ENCODE measurements at regions not wholly inside any gene's neighbourhood (a gene's known extent, or its start where the extent isn't known, plus 50 kb on each side); places are given as distances from the start of the nearest gene placed in this dataset.

- TF ChIP-seq CTCF (IDR thresholded peaks at IDR 0.05) = no peak
- TF ChIP-seq POLR2A (IDR thresholded peaks at IDR 0.05) = no peak
Observed at GRCh38 chrX:87327267-87327666, 190.3 kb upstream of the KLHL4 start.
